SK-N-SH treated with all-trans-retinoic acid at 6 μM for 48 hours (cell line): ENCODE measurements at regions not wholly inside any gene's neighbourhood (a gene's known extent, or its start where the extent isn't known, plus 50 kb on each side); places are given as distances from the start of the nearest gene placed in this dataset.

ENCODE experiments used
- ATAC-seq: fragments of 200-7000 bp; cut with Tn5 transposase; 3 replicates; pipeline ENCODE4 v1.9.1; 2020; ENCODE audit warnings: mild to moderate bottlenecking, moderate library complexity
- ARNTL ChIP-seq: fragments of 450-650 bp; formaldehyde crosslinking; IDR thresholded peaks from 2 replicates; pipeline ENCODE4 v1.5.0; 2020; ENCODE audit warnings: low read depth, mild to moderate bottlenecking, moderate library complexity, borderline replicate concordance
- CREB5 ChIP-seq: fragments of 250-450 bp; sonication (Bioruptor Pico); IDR thresholded peaks from 2 replicates; pipeline ENCODE4 v1.5.1; 2020; ENCODE audit warnings: low read depth, mild to moderate bottlenecking, moderate library complexity
- CSDC2 ChIP-seq: fragments of 250-450 bp; sonication (Bioruptor Pico); IDR thresholded peaks from 2 replicates; pipeline ENCODE4 v1.5.0; 2020; ENCODE audit warnings: mild to moderate bottlenecking, moderate library complexity
- CSRNP3 ChIP-seq: fragments of 250-450 bp; sonication (Bioruptor Pico); IDR thresholded peaks from 2 replicates; pipeline ENCODE4 v1.5.1; 2021; ENCODE audit warnings: mild to moderate bottlenecking, moderate library complexity
- GLIS3 ChIP-seq: fragments of 250-450 bp; sonication (Bioruptor Pico); IDR thresholded peaks from 2 replicates; pipeline ENCODE4 v1.5.0; 2020; ENCODE audit warnings: mild to moderate bottlenecking, moderate library complexity
- ISL1 ChIP-seq: fragments of 250-450 bp; sonication (Bioruptor Pico); IDR thresholded peaks from 2 replicates; pipeline ENCODE4 v2.1.2; 2022; ENCODE audit warnings: mild to moderate bottlenecking, moderate library complexity
- OSR1 ChIP-seq: fragments of 250-450 bp; sonication (Bioruptor Pico); IDR thresholded peaks from 2 replicates; pipeline ENCODE4 v1.8.0; 2022; ENCODE audit warnings: moderate library complexity, mild to moderate bottlenecking, inconsistent platforms
- PATZ1 ChIP-seq: fragments of 250-450 bp; sonication (Bioruptor Pico); IDR thresholded peaks from 2 replicates; pipeline ENCODE4 v1.8.0; 2020; ENCODE audit warnings: mild to moderate bottlenecking, moderate library complexity, borderline replicate concordance
- POU6F1 ChIP-seq: fragments of 250-450 bp; sonication (Bioruptor Pico); IDR thresholded peaks from 2 replicates; pipeline ENCODE4 v1.8.0; 2021; ENCODE audit warnings: low read depth, mild to moderate bottlenecking, moderate library complexity, borderline replicate concordance
- PPARA ChIP-seq: fragments of 250-450 bp; sonication (Bioruptor Pico); IDR thresholded peaks from 2 replicates; pipeline ENCODE4 v1.5.0; 2020; ENCODE audit warnings: mild to moderate bottlenecking, borderline replicate concordance
- RARB ChIP-seq: fragments of 250-450 bp; sonication (Bioruptor Pico); IDR thresholded peaks from 2 replicates; pipeline ENCODE4 v1.8.0; 2021; ENCODE audit warnings: mild to moderate bottlenecking, moderate library complexity
- SNAI2 ChIP-seq: fragments of 250-450 bp; sonication (Bioruptor Pico); IDR thresholded peaks from 2 replicates; pipeline ENCODE4 v1.5.0; 2020; ENCODE audit warnings: mild to moderate bottlenecking, moderate library complexity
- TOX ChIP-seq: fragments of 250-450 bp; sonication (Bioruptor Pico); IDR thresholded peaks from 2 replicates; pipeline ENCODE4 v1.8.0; 2021; ENCODE audit warnings: mild to moderate bottlenecking, moderate library complexity, borderline replicate concordance
- TSHZ2 ChIP-seq: fragments of 250-450 bp; sonication (Bioruptor Pico); IDR thresholded peaks from 2 replicates; pipeline ENCODE4 v1.5.0; 2020; ENCODE audit warnings: mild to moderate bottlenecking, moderate library complexity
- ZC3H10 ChIP-seq: fragments of 250-450 bp; sonication (Bioruptor Pico); IDR thresholded peaks from 2 replicates; pipeline ENCODE4 v1.5.1; 2021; ENCODE audit warnings: mild to moderate bottlenecking, moderate library complexity
- ZFP3 ChIP-seq: fragments of 250-450 bp; sonication (Bioruptor Pico); IDR thresholded peaks from 2 replicates; pipeline ENCODE4 v1.5.0; 2020; ENCODE audit warnings: mild to moderate bottlenecking, moderate library complexity
- ZNF565 ChIP-seq: fragments of 450-650 bp; formaldehyde crosslinking; conservative IDR thresholded peaks from 2 replicates; pipeline ENCODE4 v1.5.0; 2020; ENCODE audit warnings: low read depth, mild to moderate bottlenecking, moderate library complexity
- ZNF70 ChIP-seq: fragments of 450-650 bp; formaldehyde crosslinking; IDR thresholded peaks from 2 replicates; pipeline ENCODE4 v1.5.0; 2020; ENCODE audit warnings: mild to moderate bottlenecking, moderate library complexity
- ZNF8 ChIP-seq: fragments of 450-650 bp; formaldehyde crosslinking; IDR thresholded peaks from 2 replicates; pipeline ENCODE4 v1.5.0; 2020; ENCODE audit warnings: mild to moderate bottlenecking, moderate library complexity

GRCh38 chr7:135843214-135843613 is 94.6 kb upstream of the FAM180A start (continued):
- TF ChIP-seq CSRNP3: no peak
- TF ChIP-seq ARNTL (CRISPR knock-in tag): no peak
- TF ChIP-seq POU6F1 (CRISPR knock-in tag): no peak
- no peak for TF ChIP-seq ISL1
- no peak for TF ChIP-seq ZNF8 (CRISPR knock-in tag)
- TF ChIP-seq, all 23 proteins: peak for 0

- TF ChIP-seq CSRNP3 (no peak), CREB5 (CRISPR knock-in tag) (no peak), ZNF8 (CRISPR knock-in tag) (no peak), ARNTL (CRISPR knock-in tag) (no peak), TOX (CRISPR knock-in tag) (no peak), CSDC2 (CRISPR knock-in tag) (no peak), RARB (CRISPR knock-in tag) (no peak), POU6F1 (CRISPR knock-in tag) (no peak), ZFP3 (CRISPR knock-in tag) (no peak), ISL1 (no peak), OSR1 (no peak), ZNF565 (CRISPR knock-in tag) (no peak), GLIS3 (CRISPR knock-in tag) (no peak), SNAI2 (CRISPR knock-in tag) (no peak), ZC3H10 (no peak), ZNF70 (CRISPR knock-in tag) (no peak), PATZ1 (no peak), TSHZ2 (CRISPR knock-in tag) (no peak), PPARA (CRISPR knock-in tag) (no peak)
- ATAC-seq: no peak
Observed at GRCh38 chr7:135842446-135843179, 94.0 kb upstream of the FAM180A start.
